Breast epithelium (tissue), 4 donors: ENCODE measurements at regions not wholly inside any gene's neighbourhood (a gene's known extent, or its start where the extent isn't known, plus 50 kb on each side); places are given as distances from the start of the nearest gene placed in this dataset.

Source experiments
- DNase-seq, 2 donors: peaks; one replicate each; pipeline ENCODE4 v3.0.0-alpha.2; 2019; ENCODE audit warnings: low spot score in 2 of 2
- H3K27ac ChIP-seq, 2 donors: fragments of 200-600 bp; sonication (generic) in 1 of 2; one replicate each; pipeline ENCODE4 v1.5.1; 2016 to 2019; ENCODE audit warnings: mild to moderate bottlenecking in 1 of 2
- H3K27me3 ChIP-seq, 2 donors: fragments of 200-600 bp; sonication (generic) in 1 of 2; one replicate each; pipeline versions ENCODE4 v1.5.1 to v1.6.0; 2017 to 2019; ENCODE audit warnings: control low read depth in 1 of 2, mild to moderate bottlenecking in 1 of 2
- H3K36me3 ChIP-seq: fragments of 200-600 bp; one replicate; pipeline ENCODE4 v1.5.1; 2019
- H3K4me1 ChIP-seq, 2 donors: fragments of 200-600 bp; sonication (generic); one replicate each; pipeline ENCODE4 v1.5.1; 2016 to 2019; ENCODE audit warnings: control low read depth in 1 of 2
- H3K4me3 ChIP-seq, 3 donors: fragments of 200-600 bp; sonication (generic); 1 replicate in 2 of 3; 2 replicates in 1 of 3; pipeline ENCODE4 v1.5.1; 2016 to 2019; ENCODE audit warnings: mild to moderate bottlenecking in 3 of 3, moderate library complexity in 2 of 3
- H3K9me3 ChIP-seq, 2 donors: fragments of 200-600 bp; sonication (generic) in 1 of 2; one replicate each; pipeline ENCODE4 v1.5.1; 2016 to 2019; ENCODE audit warnings: control low read depth in 1 of 2
- CTCF ChIP-seq, 3 donors: fragments of 450-650 bp; IDR thresholded peaks; one replicate each; pipeline ENCODE4 v1.5.1; 2016 to 2017; ENCODE audit warnings: antibody characterized with exemption in 3 of 3, mild to moderate bottlenecking in 3 of 3, moderate library complexity in 3 of 3
- POLR2A ChIP-seq: fragments of 450-650 bp; IDR thresholded peaks from one replicate; pipeline ENCODE4 v1.6.1; 2016; ENCODE audit warnings: antibody characterized with exemption, mild to moderate bottlenecking, moderate library complexity
- POLR2AphosphoS5 ChIP-seq, 3 donors: sonication (generic); formaldehyde crosslinking; IDR thresholded peaks; one replicate each; pipeline ENCODE4 v1.6.1; 2017; ENCODE audit warnings: antibody characterized with exemption in 3 of 3
- intact Hi-C: fragments of 100-400 bp; cut with DNase I; formaldehyde crosslinking; loops from one replicate; pipeline ENCODE4 v1.15.1; 2023; ENCODE audit warnings: low total_unique reads

- Histone ChIP-seq H3K9me3 (peaks cover 0 to 9% of the 10 kb centered on the region in 2 donors), H3K27ac (no peak overlapping the region), H3K4me1 (no peaks in the 10 kb centered on the region), H3K27me3 (no peaks in the 10 kb centered on the region), H3K36me3 (no peaks in the 10 kb centered on the region), H3K4me3 (no peak overlapping the region)
- intact Hi-C loops = no loop called here
- no peak for TF ChIP-seq CTCF (IDR thresholded peaks at IDR 0.05)
- no peak for TF ChIP-seq POLR2A
- no peak for TF ChIP-seq POLR2AphosphoS5 (IDR thresholded peaks at IDR 0.05)
- DNase-seq = no peak
Observed at GRCh38 chr7:46237466-46237865, 316.4 kb upstream of the IGFBP3 start.

- Histone ChIP-seq H3K36me3 (no peaks in the 10 kb centered on the region), H3K4me3 (no peak overlapping the region), H3K9me3 (no peaks in the 10 kb centered on the region), H3K27ac (no peak overlapping the region), H3K4me1 (no peaks in the 10 kb centered on the region), H3K27me3 (no peaks in the 10 kb centered on the region)
- intact Hi-C loops = no loop called here
- TF ChIP-seq POLR2A (no peak), POLR2AphosphoS5 (IDR thresholded peaks at IDR 0.05) (no peak), CTCF (IDR thresholded peaks at IDR 0.05) (no peak)
- no peak for DNase-seq
Observed at GRCh38 chr7:46233585-46234329, 312.7 kb upstream of the IGFBP3 start.

- Histone ChIP-seq H3K4me1 (no peaks in the 10 kb centered on the region), H3K36me3 (no peaks in the 10 kb centered on the region), H3K4me3 (no peak overlapping the region), H3K9me3 (no peaks in the 10 kb centered on the region), H3K27me3 (no peaks in the 10 kb centered on the region), H3K27ac (no peak overlapping the region)
- intact Hi-C loops = no loop called here
- TF ChIP-seq POLR2AphosphoS5 (IDR thresholded peaks at IDR 0.05) = no peak
- no peak for TF ChIP-seq POLR2A
- TF ChIP-seq CTCF (IDR thresholded peaks at IDR 0.05) = no peak
- no peak for DNase-seq
Observed at GRCh38 chr7:46230990-46231305, 309.9 kb upstream of the IGFBP3 start.

- H3K4me1 ChIP-seq = no peaks in the 10 kb centered on the region
- TF ChIP-seq CTCF (IDR thresholded peaks at IDR 0.05) (no peak), POLR2AphosphoS5 (IDR thresholded peaks at IDR 0.05) (no peak), POLR2A (no peak)
- H3K4me3 ChIP-seq = no peak overlapping the region
- H3K27ac ChIP-seq = no peak overlapping the region
- no peak for DNase-seq
- H3K27me3 ChIP-seq = no peaks in the 10 kb centered on the region
- H3K36me3 ChIP-seq = no peaks in the 10 kb centered on the region
- no peaks in the 10 kb centered on the region for H3K9me3 ChIP-seq
- intact Hi-C loops = no loop called here
Observed at GRCh38 chr7:46230298-46230989, 309.4 kb upstream of the IGFBP3 start.

- no peaks in the 10 kb centered on the region for H3K27me3 ChIP-seq
- H3K4me1 ChIP-seq = no peaks in the 10 kb centered on the region
- H3K4me3 ChIP-seq = no peak overlapping the region
- no peaks in the 10 kb centered on the region for H3K36me3 ChIP-seq
- H3K27ac ChIP-seq = no peak overlapping the region
- no peak for DNase-seq
- TF ChIP-seq POLR2AphosphoS5 (IDR thresholded peaks at IDR 0.05) = no peak
- no peak for TF ChIP-seq CTCF (IDR thresholded peaks at IDR 0.05)
- no peak for TF ChIP-seq POLR2A
- H3K9me3 ChIP-seq = no peaks in the 10 kb centered on the region
- intact Hi-C loops = loop anchor here (1.0 kb wide), 1 partner anchor 38 kb away; no protein-coding TSS in a partner anchor
Observed at GRCh38 chr7:46229409-46229808, 308.3 kb upstream of the IGFBP3 start.
